SK-N-SH (cell line): ENCODE measurements at regions not wholly inside any gene's neighbourhood (a gene's known extent, or its start where the extent isn't known, plus 50 kb on each side); places are given as distances from the start of the nearest gene placed in this dataset.

Experiments
- EZH2phosphoT487 ChIP-seq: fragments of 200-600 bp; sonication (generic); IDR thresholded peaks from 2 replicates; pipeline ENCODE4 v1.6.1; 2017; ENCODE audit warnings: low read depth, mixed run types, mild to moderate bottlenecking, antibody characterized with exemption, moderate library complexity, borderline replicate concordance
- JUND ChIP-seq: IDR thresholded peaks from 2 replicates; pipeline ENCODE4 v1.4.0; 2012
- MEF2A ChIP-seq: IDR thresholded peaks from 2 replicates; pipeline ENCODE4 v1.4.0; 2012; ENCODE audit warnings: low read depth, borderline replicate concordance
- REST ChIP-seq: IDR thresholded peaks from 2 replicates; pipeline ENCODE4 v1.6.1; 2012; ENCODE audit warnings: mild to moderate bottlenecking, low read depth, low read length, moderate library complexity
- RFX5 ChIP-seq: IDR thresholded peaks from 2 replicates; pipeline ENCODE4 v1.6.1; 2012; ENCODE audit warnings: mild to moderate bottlenecking, improper control_type of control experiment, low read length
- USF2 ChIP-seq: fragments of 150-350 bp; IDR thresholded peaks from 2 replicates; pipeline ENCODE4 v1.6.1; 2017; ENCODE audit warnings: antibody characterized with exemption, low read length, low read depth, borderline replicate concordance
- TF ChIP-seq, protein P1 (sequence below): fragments of 200-600 bp; sonication (generic); IDR thresholded peaks from 2 replicates; pipeline ENCODE4 v1.6.1; 2017; ENCODE audit warnings: antibody characterized with exemption, mild to moderate bottlenecking, moderate library complexity
- TF ChIP-seq, protein P2 (sequence below): IDR thresholded peaks from 2 replicates; pipeline ENCODE4 v1.4.0; 2012; ENCODE audit warnings: low read depth

- TF ChIP-seq REST (no peak), MEF2A (no peak), RFX5 (no peak), EZH2phosphoT487 (no peak), JUND (no peak), USF2 (no peak)
- TF ChIP-seq, protein P1, sequence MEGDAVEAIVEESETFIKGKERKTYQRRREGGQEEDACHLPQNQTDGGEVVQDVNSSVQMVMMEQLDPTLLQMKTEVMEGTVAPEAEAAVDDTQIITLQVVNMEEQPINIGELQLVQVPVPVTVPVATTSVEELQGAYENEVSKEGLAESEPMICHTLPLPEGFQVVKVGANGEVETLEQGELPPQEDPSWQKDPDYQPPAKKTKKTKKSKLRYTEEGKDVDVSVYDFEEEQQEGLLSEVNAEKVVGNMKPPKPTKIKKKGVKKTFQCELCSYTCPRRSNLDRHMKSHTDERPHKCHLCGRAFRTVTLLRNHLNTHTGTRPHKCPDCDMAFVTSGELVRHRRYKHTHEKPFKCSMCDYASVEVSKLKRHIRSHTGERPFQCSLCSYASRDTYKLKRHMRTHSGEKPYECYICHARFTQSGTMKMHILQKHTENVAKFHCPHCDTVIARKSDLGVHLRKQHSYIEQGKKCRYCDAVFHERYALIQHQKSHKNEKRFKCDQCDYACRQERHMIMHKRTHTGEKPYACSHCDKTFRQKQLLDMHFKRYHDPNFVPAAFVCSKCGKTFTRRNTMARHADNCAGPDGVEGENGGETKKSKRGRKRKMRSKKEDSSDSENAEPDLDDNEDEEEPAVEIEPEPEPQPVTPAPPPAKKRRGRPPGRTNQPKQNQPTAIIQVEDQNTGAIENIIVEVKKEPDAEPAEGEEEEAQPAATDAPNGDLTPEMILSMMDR, result no peak
- TF ChIP-seq, protein P2, sequence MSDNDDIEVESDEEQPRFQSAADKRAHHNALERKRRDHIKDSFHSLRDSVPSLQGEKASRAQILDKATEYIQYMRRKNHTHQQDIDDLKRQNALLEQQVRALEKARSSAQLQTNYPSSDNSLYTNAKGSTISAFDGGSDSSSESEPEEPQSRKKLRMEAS, result no peak
These were observed 286.5 kb downstream of the ICOS start for GRCh38 chr2:204223046-204223445.
